Natural killer cell (primary cell): ENCODE measurements at regions not wholly inside any gene's neighbourhood (a gene's known extent, or its start where the extent isn't known, plus 50 kb on each side); places are given as distances from the start of the nearest gene placed in this dataset.

Experiments
- ATAC-seq, 3 donors: fragments of 150-1000 bp in 2 of 3; fragments of 200-7000 bp in 1 of 3; cut with Tn5 transposase; 1 replicate in 1 of 3; 2 replicates in 2 of 3; pipeline ENCODE4 v1.10.0; 2021; ENCODE audit warnings: mild to moderate bottlenecking in 2 of 3, moderate library complexity in 2 of 3
- DNase-seq, 2 donors: peaks; one replicate each; pipeline versions ENCODE4 v3.0.0 to v3.0.0-alpha.2; 2013 to 2021; ENCODE audit warnings: mixed read lengths in 1 of 2
- H3K27ac ChIP-seq: one replicate; pipeline ENCODE4 v1.5.1; 2013; ENCODE audit warnings: mild to moderate bottlenecking, low read length
- H3K27me3 ChIP-seq: one replicate; pipeline ENCODE4 v1.6.1; 2013; ENCODE audit warnings: low read length; ENCODE audit not compliant: control insufficient read depth, insufficient read depth
- H3K36me3 ChIP-seq: one replicate; pipeline ENCODE4 v1.6.1; 2013; ENCODE audit warnings: low read length; ENCODE audit not compliant: control insufficient read depth, insufficient read depth
- H3K4me1 ChIP-seq: one replicate; pipeline ENCODE4 v1.6.1; 2013; ENCODE audit warnings: low read length; ENCODE audit not compliant: control insufficient read depth, insufficient read depth
- H3K4me3 ChIP-seq: one replicate; pipeline ENCODE4 v1.5.1; 2013; ENCODE audit warnings: low read length
- H3K9me3 ChIP-seq: one replicate; pipeline ENCODE4 v1.6.1; 2013; ENCODE audit warnings: low read length; ENCODE audit not compliant: control insufficient read depth, insufficient read depth
- H3K27ac Mint-ChIP-seq, 2 donors: one replicate each; pipeline ENCODE4 v1.8.0; 2022; ENCODE audit warnings: mild to moderate bottlenecking in 2 of 2, mixed read lengths in 2 of 2, moderate library complexity in 1 of 2
- H3K27me3 Mint-ChIP-seq, 2 donors: one replicate each; pipeline ENCODE4 v1.8.0; 2022; ENCODE audit warnings: low read depth in 2 of 2, mixed read lengths in 2 of 2
- H3K36me3 Mint-ChIP-seq: one replicate; pipeline ENCODE4 v1.8.0; 2022; ENCODE audit warnings: mixed read lengths
- H3K4me1 Mint-ChIP-seq, 2 donors: one replicate each; pipeline ENCODE4 v1.8.0; 2022; ENCODE audit warnings: mixed read lengths in 2 of 2
- H3K4me3 Mint-ChIP-seq: one replicate; pipeline ENCODE4 v1.8.0; 2022; ENCODE audit warnings: mild to moderate bottlenecking, moderate library complexity, mixed read lengths
- H3K9me3 Mint-ChIP-seq, 2 donors: one replicate each; pipeline ENCODE4 v1.8.0; 2022; ENCODE audit warnings: mixed read lengths in 2 of 2
- WGBS: methylation state at CpG from one replicate; pipeline ENCODE4 v1.1.7; 2013; ENCODE audit warnings: missing lambda C conversion rate; ENCODE audit not compliant: insufficient coverage; 5-methylcytosine and 5-hydroxymethylcytosine counted together
- intact Hi-C: fragments of 100-400 bp; cut with micrococcal nuclease; formaldehyde crosslinking; loops from one replicate; pipeline ENCODE4 v1.14.2; 2022
- TF ChIP-seq, protein P1 (sequence below): fragments of 200-600 bp; IDR thresholded peaks from one replicate; pipeline ENCODE4 v1.8.0; 2022; ENCODE audit warnings: antibody characterized with exemption

DNA sequence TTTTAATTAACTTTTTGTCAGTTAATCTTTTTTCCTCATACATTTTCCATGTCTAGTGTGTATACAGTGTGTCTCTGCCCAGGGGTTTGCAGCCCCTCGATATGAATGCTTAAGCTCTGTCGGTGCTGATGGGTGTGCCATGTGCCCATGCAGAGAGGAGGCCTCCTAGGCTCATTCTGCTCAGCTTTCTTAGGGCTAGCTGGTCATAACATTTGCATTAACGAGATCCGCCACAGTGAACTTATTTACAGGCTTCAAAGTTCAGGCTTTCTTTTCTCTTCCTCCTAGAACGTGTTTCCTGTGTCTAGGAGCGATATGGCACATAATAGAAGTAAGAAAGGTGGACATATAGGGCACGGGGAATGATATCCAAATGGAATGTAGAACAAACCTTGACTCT lies 783.3 kb downstream of the PLCL1 start:
- Histone ChIP-seq H3K36me3 (no peaks in the 10 kb centered on the region), H3K4me1 (no peaks in the 10 kb centered on the region), H3K27ac (no peak overlapping the region), H3K4me3 (no peak overlapping the region), H3K27me3 (no peaks in the 10 kb centered on the region), H3K9me3 (no peaks in the 10 kb centered on the region)
- TF ChIP-seq, protein P1, sequence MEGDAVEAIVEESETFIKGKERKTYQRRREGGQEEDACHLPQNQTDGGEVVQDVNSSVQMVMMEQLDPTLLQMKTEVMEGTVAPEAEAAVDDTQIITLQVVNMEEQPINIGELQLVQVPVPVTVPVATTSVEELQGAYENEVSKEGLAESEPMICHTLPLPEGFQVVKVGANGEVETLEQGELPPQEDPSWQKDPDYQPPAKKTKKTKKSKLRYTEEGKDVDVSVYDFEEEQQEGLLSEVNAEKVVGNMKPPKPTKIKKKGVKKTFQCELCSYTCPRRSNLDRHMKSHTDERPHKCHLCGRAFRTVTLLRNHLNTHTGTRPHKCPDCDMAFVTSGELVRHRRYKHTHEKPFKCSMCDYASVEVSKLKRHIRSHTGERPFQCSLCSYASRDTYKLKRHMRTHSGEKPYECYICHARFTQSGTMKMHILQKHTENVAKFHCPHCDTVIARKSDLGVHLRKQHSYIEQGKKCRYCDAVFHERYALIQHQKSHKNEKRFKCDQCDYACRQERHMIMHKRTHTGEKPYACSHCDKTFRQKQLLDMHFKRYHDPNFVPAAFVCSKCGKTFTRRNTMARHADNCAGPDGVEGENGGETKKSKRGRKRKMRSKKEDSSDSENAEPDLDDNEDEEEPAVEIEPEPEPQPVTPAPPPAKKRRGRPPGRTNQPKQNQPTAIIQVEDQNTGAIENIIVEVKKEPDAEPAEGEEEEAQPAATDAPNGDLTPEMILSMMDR = no peak
- Mint-ChIP-seq H3K9me3 (peaks cover 0 to 5% of the 10 kb centered on the region in 2 donors), H3K4me3 (no peak overlapping the region), H3K27ac (no peak overlapping the region), H3K27me3 (no peaks in the 10 kb centered on the region), H3K4me1 (no peaks in the 10 kb centered on the region), H3K36me3 (no peaks in the 10 kb centered on the region)
- DNase-seq = no peak
- intact Hi-C loops = no loop called here
- 81% methylated on average over 6 of the region's 7 CpGs for WGBS
- no peak for ATAC-seq

DNA sequence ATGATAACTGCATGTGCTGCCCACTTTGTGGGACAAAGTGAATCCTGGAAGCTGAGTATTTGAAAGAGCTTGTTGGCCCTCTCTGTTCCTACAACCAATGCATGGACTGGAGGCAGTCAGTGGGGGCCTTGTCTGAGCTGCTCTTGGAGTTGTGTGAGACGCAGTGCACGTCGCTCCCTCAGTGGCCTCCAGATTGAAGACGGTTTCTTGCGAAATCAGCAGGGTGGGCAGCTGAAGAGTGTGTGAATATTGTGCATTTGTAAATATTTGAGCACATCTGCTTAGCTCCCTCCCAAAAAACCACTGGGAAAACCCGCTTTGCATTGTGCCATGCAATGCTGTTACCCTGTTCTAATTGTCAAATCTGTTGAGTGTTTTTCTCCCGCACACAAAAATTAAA lies 782.8 kb downstream of the PLCL1 start:
- no peaks in the 10 kb centered on the region for H3K36me3 Mint-ChIP-seq
- Histone ChIP-seq H3K27me3 (no peaks in the 10 kb centered on the region), H3K4me3 (no peak overlapping the region), H3K4me1 (no peaks in the 10 kb centered on the region), H3K27ac (no peak overlapping the region), H3K36me3 (no peaks in the 10 kb centered on the region), H3K9me3 (no peaks in the 10 kb centered on the region)
- H3K4me1 Mint-ChIP-seq = no peaks in the 10 kb centered on the region
- no peaks in the 10 kb centered on the region for H3K27me3 Mint-ChIP-seq
- H3K4me3 Mint-ChIP-seq = no peak overlapping the region
- ATAC-seq (no peak), DNase-seq (no peak)
- intact Hi-C loops = no loop called here
- TF ChIP-seq, protein P1 = no peak
- WGBS = 95% methylated on average over 7 of the region's 7 CpGs
- H3K9me3 Mint-ChIP-seq = peaks cover 0 to 5% of the 10 kb centered on the region in 2 donors
- no peak overlapping the region for H3K27ac Mint-ChIP-seq

- H3K9me3 Mint-ChIP-seq = peaks cover 6 to 12% of the 10 kb centered on the region in 2 donors
- ATAC-seq (no peak), DNase-seq (no peak)
These were observed 767.0 kb downstream of the PLCL1 start for GRCh38 chr2:198571393-198571792.

DNA sequence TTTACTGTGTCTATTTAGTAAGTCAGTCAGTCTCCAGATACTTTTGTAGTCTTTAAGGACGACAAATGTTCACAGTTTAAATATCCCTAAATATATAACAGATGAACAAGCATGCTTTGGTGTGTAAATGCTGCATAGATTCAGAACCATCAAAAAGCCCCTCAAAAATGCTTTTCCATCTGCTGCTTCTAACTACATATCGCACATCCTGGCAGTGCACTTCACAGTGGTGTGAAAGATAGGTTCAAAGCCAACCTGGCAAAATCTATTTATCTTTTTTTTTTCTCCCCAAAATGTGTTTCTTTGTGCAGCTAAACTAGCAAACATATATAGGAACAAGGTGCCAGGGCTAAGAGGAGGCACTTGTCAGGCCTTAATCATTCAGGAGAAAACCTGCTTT lies 753.8 kb downstream of the PLCL1 start:
- intact Hi-C loops = no loop called here
- Histone ChIP-seq H3K9me3 (peaks cover 2% of the 10 kb centered on the region), H3K27me3 (no peaks in the 10 kb centered on the region), H3K27ac (no peak overlapping the region), H3K36me3 (no peaks in the 10 kb centered on the region), H3K4me3 (no peak overlapping the region), H3K4me1 (no peaks in the 10 kb centered on the region)
- Mint-ChIP-seq H3K4me3 (no peak overlapping the region), H3K4me1 (no peaks in the 10 kb centered on the region), H3K36me3 (peaks cover 9% of the 10 kb centered on the region), H3K27me3 (no peaks in the 10 kb centered on the region), H3K9me3 (peaks cover 8 to 9% of the 10 kb centered on the region in 2 donors), H3K27ac (no peak overlapping the region)
- no peak for DNase-seq
- WGBS = 82% methylated on average over 1 of the region's 2 CpGs
- TF ChIP-seq, protein P1 = no peak
- no peak for ATAC-seq

More at GRCh38 chr2:198571393-198571792, 767.0 kb downstream of the PLCL1 start:
- Mint-ChIP-seq H3K27me3 (no peaks in the 10 kb centered on the region), H3K36me3 (no peaks in the 10 kb centered on the region), H3K4me1 (no peaks in the 10 kb centered on the region), H3K4me3 (no peak overlapping the region), H3K27ac (no peak overlapping the region)
- H3K9me3 ChIP-seq = no peaks in the 10 kb centered on the region
- no CpG with 5 or more reads among the region's 4 CpGs for WGBS
- no peaks in the 10 kb centered on the region for H3K4me1 ChIP-seq
- no peaks in the 10 kb centered on the region for H3K36me3 ChIP-seq
- no peak overlapping the region for H3K4me3 ChIP-seq
- no peak overlapping the region for H3K27ac ChIP-seq
- intact Hi-C loops = no loop called here
- TF ChIP-seq, protein P1 = no peak
- no peaks in the 10 kb centered on the region for H3K27me3 ChIP-seq
